NB4 (cell line): ENCODE measurements at regions not wholly inside any gene's neighbourhood (a gene's known extent, or its start where the extent isn't known, plus 50 kb on each side); places are given as distances from the start of the nearest gene placed in this dataset.

ENCODE experiments used
- CTCF ChIP-seq: IDR thresholded peaks from one replicate; pipeline ENCODE4 v1.5.1; 2012; ENCODE audit warnings: low read depth, low read length
- POLR2A ChIP-seq: IDR thresholded peaks from 2 replicates; pipeline ENCODE4 v1.6.1; 2011; ENCODE audit warnings: mild to moderate bottlenecking; ENCODE audit not compliant: insufficient read length; ENCODE audit errors: extremely low read depth

- TF ChIP-seq CTCF (no peak), POLR2A (no peak)
Measured at GRCh38 chr2:107078584-107078983, 192.6 kb upstream of the ST6GAL2 start.
